Heart left ventricle (tissue), 16 donors: ENCODE measurements at regions not wholly inside any gene's neighbourhood (a gene's known extent, or its start where the extent isn't known, plus 50 kb on each side); places are given as distances from the start of the nearest gene placed in this dataset.
"Not testable (repeated sequence)": the region's sequence is repeated elsewhere in the genome, so short reads cannot be mapped to it uniquely, and the experiment has no call there.

Experiments
- ATAC-seq, 4 donors: fragments of 200-7000 bp; cut with Tn5 transposase; one replicate each; pipeline ENCODE4 v1.9.1; 2020 to 2022; ENCODE audit warnings: moderate library complexity in 4 of 4, mild to moderate bottlenecking in 3 of 4, moderate number of reproducible peaks in 1 of 4
- DNase-seq, 5 donors: peaks; one replicate each; pipeline ENCODE4 v3.0.0-alpha.2; 2020
- H3K27ac ChIP-seq, 12 donors: fragments of 200-600 bp; sonication (generic) in 4 of 12; one replicate each; pipeline versions ENCODE4 v1.5.0 to v1.8.0; 2016 to 2022; ENCODE audit warnings: mild to moderate bottlenecking in 2 of 12
- H3K27me3 ChIP-seq, 9 donors: fragments of 200-600 bp; sonication (generic) in 2 of 9; one replicate each; pipeline versions ENCODE4 v1.5.1 to v1.8.0; 2016 to 2022; ENCODE audit warnings: mild to moderate bottlenecking in 3 of 9
- H3K36me3 ChIP-seq, 9 donors: fragments of 200-600 bp; sonication (generic) in 2 of 9; one replicate each; pipeline versions ENCODE4 v1.5.0 to v1.8.0; 2018 to 2022; ENCODE audit warnings: mild to moderate bottlenecking in 2 of 9
- H3K4me1 ChIP-seq, 12 donors: fragments of 200-600 bp; sonication (generic) in 4 of 12; one replicate each; pipeline versions ENCODE4 v1.5.0 to v1.8.0; 2016 to 2022; ENCODE audit warnings: mild to moderate bottlenecking in 3 of 12
- H3K4me3 ChIP-seq, 12 donors: fragments of 200-600 bp; sonication (generic) in 4 of 12; one replicate each; pipeline versions ENCODE4 v1.5.0 to v1.8.0; 2017 to 2022; ENCODE audit warnings: mild to moderate bottlenecking in 9 of 12, moderate library complexity in 4 of 12
- H3K9me3 ChIP-seq, 12 donors: fragments of 200-600 bp; sonication (generic) in 4 of 12; one replicate each; pipeline versions ENCODE4 v1.5.0 to v1.8.0; 2016 to 2022; ENCODE audit warnings: mild to moderate bottlenecking in 1 of 12
- POLR2A ChIP-seq, 2 donors: fragments of 450-650 bp; IDR thresholded peaks; one replicate each; pipeline ENCODE4 v1.6.1; 2017; ENCODE audit warnings: antibody characterized with exemption in 2 of 2, mild to moderate bottlenecking in 2 of 2, moderate library complexity in 2 of 2
- WGBS, 4 donors: extraction: QIAGEN DNeasy Blood & Tissue Kit in 2 of 4; methylation state at CpG; one replicate each; pipeline versions ENCODE4 v1.1.5 to v1.1.7; 2013 to 2018; 5-methylcytosine and 5-hydroxymethylcytosine counted together
- intact Hi-C, 10 donors: fragments of 100-400 bp; cut with DNase I; formaldehyde crosslinking; loops; one replicate each; pipeline versions ENCODE4 v1.11.1 to v1.14.2; 2022
- TF ChIP-seq, protein P1 (sequence below), 12 donors: fragments of 200-600 bp; sonication (generic) in 4 of 12; IDR thresholded peaks; one replicate each; pipeline versions ENCODE4 v1.5.0 to v1.8.0; 2018 to 2022; ENCODE audit warnings: antibody characterized with exemption in 12 of 12, mild to moderate bottlenecking in 5 of 12
- donor health status: ischemic (EF 13 %, LVEDD 7.1; RV severe dilation, severe dysfunction).
- donor health status: healthy with polysubstance abuse.
- donor health status: DM: no; HTN: yes; CAD: no.
- donor health status: DM: no; HTN: no; CAD: no.
- donor health status: ischemic (EF 25% LVEDD 6.9; RV normal size, moderate dysfunction).
- donor health status: ischemic (EF 25% LVEDD 5.7; RV mildly dilated, moderate dysfunction).
- donor health status: healthy.
- donor health status: DM: yes; HTN: yes; CAD: no.
- donor health status: ischemic (EF 35%, LVEDD 5.7; RV mildly dilated, moderate dysfunction).
- donor health status: nonischemic (EF 11% LVEDD 7.7; RV severe dilation, severe dysfunction).
- donor health status: DM: yes; HTN: yes; CAD: no.
- donor health status: PGD.
- donor health status: ischemic (EF 29% LVEDD 5.4; RV normal size, mild dysfunction).
- donor health status: nonischemic (EF 23%, LVEDD 6.1; RV moderate dilation, normal function).

DNA sequence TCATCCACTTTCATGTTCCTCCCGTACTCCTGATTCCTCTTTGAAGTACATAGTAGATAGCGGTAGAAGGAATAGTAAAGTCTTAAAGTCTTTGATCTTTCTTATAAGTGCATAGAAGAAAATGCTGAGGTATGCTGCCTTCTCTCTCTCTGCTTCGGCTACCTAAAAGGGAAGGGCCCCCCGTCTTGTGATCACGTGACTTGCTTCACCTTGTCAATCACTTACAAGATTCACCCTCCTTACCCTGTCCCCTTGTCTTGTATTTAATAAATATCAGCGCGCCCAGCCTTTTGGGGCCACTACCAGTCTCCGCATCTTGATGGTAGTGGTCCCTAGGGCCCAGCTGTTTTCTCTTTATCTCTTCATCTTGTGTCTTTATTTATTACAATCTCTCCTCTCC is 932.2 kb upstream of the FANCL start:
- intact Hi-C loops, result no loop called here
- TF ChIP-seq, protein P1, sequence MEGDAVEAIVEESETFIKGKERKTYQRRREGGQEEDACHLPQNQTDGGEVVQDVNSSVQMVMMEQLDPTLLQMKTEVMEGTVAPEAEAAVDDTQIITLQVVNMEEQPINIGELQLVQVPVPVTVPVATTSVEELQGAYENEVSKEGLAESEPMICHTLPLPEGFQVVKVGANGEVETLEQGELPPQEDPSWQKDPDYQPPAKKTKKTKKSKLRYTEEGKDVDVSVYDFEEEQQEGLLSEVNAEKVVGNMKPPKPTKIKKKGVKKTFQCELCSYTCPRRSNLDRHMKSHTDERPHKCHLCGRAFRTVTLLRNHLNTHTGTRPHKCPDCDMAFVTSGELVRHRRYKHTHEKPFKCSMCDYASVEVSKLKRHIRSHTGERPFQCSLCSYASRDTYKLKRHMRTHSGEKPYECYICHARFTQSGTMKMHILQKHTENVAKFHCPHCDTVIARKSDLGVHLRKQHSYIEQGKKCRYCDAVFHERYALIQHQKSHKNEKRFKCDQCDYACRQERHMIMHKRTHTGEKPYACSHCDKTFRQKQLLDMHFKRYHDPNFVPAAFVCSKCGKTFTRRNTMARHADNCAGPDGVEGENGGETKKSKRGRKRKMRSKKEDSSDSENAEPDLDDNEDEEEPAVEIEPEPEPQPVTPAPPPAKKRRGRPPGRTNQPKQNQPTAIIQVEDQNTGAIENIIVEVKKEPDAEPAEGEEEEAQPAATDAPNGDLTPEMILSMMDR (IDR thresholded peaks at IDR 0.05), result no peak
- no peak for TF ChIP-seq POLR2A (IDR thresholded peaks at IDR 0.05)
- Histone ChIP-seq H3K36me3 (no peaks in the 10 kb centered on the region), H3K4me1 (no peaks in the 10 kb centered on the region), H3K4me3 (no peak overlapping the region), H3K27me3 (no peaks in the 10 kb centered on the region), H3K9me3 (no peaks in the 10 kb centered on the region), H3K27ac (no peak overlapping the region)
- DNase-seq (no peak), ATAC-seq (no peak)
- 87 to 93% (median 91%) methylated on average over 8 of the region's 8 CpGs for WGBS, 4 donors

DNA sequence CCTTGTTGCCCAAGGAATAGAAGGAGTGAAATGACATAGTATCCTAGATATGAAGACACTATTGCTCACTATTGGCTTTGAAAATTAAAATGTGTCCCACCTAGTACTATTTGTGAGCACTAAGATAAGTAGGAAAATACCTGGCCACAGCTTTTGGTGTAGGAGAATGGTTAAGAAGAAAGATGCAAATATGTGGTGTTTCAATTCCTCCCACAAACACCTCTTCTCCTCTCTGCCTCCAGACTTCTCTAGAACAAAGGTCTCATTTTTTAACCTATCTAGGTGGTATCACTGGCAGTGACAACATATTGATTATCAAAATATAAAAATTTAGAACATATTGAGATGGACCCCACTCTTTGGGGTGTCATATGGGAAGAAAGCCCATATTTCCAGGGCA is 929.9 kb upstream of the FANCL start:
- Histone ChIP-seq H3K4me3 (no peak overlapping the region), H3K27me3 (no peaks in the 10 kb centered on the region), H3K36me3 (no peaks in the 10 kb centered on the region), H3K4me1 (no peaks in the 10 kb centered on the region), H3K27ac (no peak overlapping the region), H3K9me3 (no peaks in the 10 kb centered on the region)
- TF ChIP-seq POLR2A (IDR thresholded peaks at IDR 0.05), result no peak
- TF ChIP-seq, protein P1 (IDR thresholded peaks at IDR 0.05), result no peak
- no peak for ATAC-seq
- DNase-seq, result no peak
- intact Hi-C loops, result no loop called here

DNA sequence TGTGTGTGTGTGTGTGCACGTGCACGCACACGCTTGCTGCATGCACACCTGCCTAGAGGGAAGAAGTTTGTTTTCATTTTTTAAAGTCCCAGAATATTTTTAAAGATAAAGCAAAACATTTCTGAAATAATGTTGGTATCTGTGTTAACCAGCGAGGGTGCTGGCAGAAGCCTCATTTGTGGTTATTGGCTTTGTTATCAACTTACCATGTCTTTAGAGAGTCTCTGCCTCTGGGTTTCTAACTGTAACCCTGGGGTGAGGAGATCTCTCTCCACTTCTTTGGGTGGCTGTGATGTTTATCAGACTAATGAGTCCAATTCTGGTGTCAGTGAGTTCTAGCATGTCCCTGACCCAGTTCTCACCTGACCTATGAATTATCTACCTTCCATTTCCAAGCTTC is 927.6 kb upstream of the FANCL start:
- DNase-seq, result no peak
- WGBS, 4 donors, result 90 to 95% (median 91%) methylated on average over 4 of the region's 4 CpGs
- intact Hi-C loops, result no loop called here

DNA sequence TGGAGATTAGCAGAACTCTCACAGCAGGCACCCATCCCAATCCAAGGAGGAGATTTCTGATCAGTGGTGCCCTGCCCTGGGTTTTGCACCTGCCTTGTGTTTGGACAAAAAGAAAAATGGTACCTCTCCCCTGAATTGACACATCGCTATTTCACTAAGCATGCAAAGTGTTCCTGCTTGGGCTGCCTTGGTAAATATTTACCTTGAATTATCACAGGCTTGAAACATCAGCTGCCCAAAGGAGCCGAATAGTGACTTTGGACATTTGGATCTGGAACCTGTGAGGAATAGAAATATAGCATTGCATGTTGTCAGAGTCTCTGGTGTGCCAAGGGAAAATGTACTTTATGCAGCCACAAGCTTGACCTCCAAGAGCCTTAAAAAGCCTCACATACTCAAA is 926.4 kb upstream of the FANCL start:
- ATAC-seq (no peak), DNase-seq (no peak)
- intact Hi-C loops, result no loop called here
- Histone ChIP-seq H3K4me1 (no peaks in the 10 kb centered on the region), H3K4me3 (no peak overlapping the region), H3K9me3 (no peaks in the 10 kb centered on the region), H3K27me3 (no peaks in the 10 kb centered on the region), H3K36me3 (no peaks in the 10 kb centered on the region), H3K27ac (no peak overlapping the region)
- WGBS, 4 donors, result 79 to 90% (median 86%) methylated on average over 2 of the region's 2 CpGs
- TF ChIP-seq, protein P1 (IDR thresholded peaks at IDR 0.05), result no peak
- no peak for TF ChIP-seq POLR2A (IDR thresholded peaks at IDR 0.05)

More for the DNA sequence above, 927.6 kb upstream of the FANCL start:
- Histone ChIP-seq H3K4me3 (no peak overlapping the region), H3K27me3 (no peaks in the 10 kb centered on the region), H3K36me3 (no peaks in the 10 kb centered on the region), H3K27ac (no peak overlapping the region), H3K9me3 (no peaks in the 10 kb centered on the region), H3K4me1 (no peaks in the 10 kb centered on the region)
- ATAC-seq, result no peak
- no peak for TF ChIP-seq POLR2A (IDR thresholded peaks at IDR 0.05)
- TF ChIP-seq, protein P1 (IDR thresholded peaks at IDR 0.05), result no peak

DNA sequence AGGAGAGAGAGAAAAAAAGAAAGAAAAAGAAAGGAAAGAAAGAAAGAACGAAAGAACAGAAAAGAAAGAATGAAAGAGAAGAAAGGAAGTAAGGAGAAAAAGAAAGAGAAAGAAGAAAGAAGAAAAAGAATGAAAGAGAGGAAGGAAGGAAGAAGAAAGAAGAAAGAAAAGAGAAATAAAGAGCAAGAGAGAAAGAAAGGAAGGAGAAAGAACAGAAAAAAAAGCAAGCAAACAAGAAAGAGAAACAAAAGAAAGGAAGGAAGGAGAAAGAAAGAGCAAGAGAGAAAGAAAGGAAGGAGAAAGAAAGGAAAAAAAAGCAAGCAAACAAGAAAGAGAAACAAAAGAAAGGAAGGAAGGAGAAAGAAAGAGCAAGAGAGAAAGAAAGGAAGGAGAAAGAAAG is 916.8 kb upstream of the FANCL start:
- DNase-seq, H3K27ac ChIP-seq, ATAC-seq, H3K4me1 ChIP-seq, H3K36me3 ChIP-seq, intact Hi-C loops, H3K4me3 ChIP-seq, H3K27me3 ChIP-seq, H3K9me3 ChIP-seq: not testable (repeated sequence)
- WGBS, 4 donors, result 64 to 91% (median 72%) methylated on average over 1 of the region's 1 CpG
